Stomach (tissue), 4 donors: ENCODE measurements at regions not wholly inside any gene's neighbourhood (a gene's known extent, or its start where the extent isn't known, plus 50 kb on each side); places are given as distances from the start of the nearest gene placed in this dataset.

Experiments
- CTCF ChIP-seq, 7 experiments: fragments of 450-650 bp in 4 of 7; fragments of 200-600 bp in 3 of 7; sonication (generic) in 3 of 7; IDR thresholded peaks; one replicate each; pipeline ENCODE4 v1.5.1; 2016 to 2019; ENCODE audit warnings: antibody characterized with exemption in 7 of 7, control low read depth in 2 of 7, mild to moderate bottlenecking in 1 of 7
- EP300 ChIP-seq: sonication (generic); formaldehyde crosslinking; IDR thresholded peaks from one replicate; pipeline ENCODE4 v1.6.1; 2017; ENCODE audit warnings: antibody characterized with exemption
- POLR2A ChIP-seq, 4 donors: fragments of 450-650 bp; IDR thresholded peaks; one replicate each; pipeline ENCODE4 v1.6.1; 2016; ENCODE audit warnings: antibody characterized with exemption in 4 of 4, control low read depth in 2 of 4, mild to moderate bottlenecking in 1 of 4, moderate library complexity in 1 of 4
- POLR2AphosphoS5 ChIP-seq, 3 donors: sonication (generic); formaldehyde crosslinking; IDR thresholded peaks; one replicate each; pipeline ENCODE4 v1.6.1; 2016; ENCODE audit warnings: antibody characterized with exemption in 3 of 3

GRCh38 chr6:47165918-47166317 is 123.8 kb upstream of the ADGRF1 start:
- TF ChIP-seq CTCF (IDR thresholded peaks at IDR 0.05) (no peak), POLR2A (IDR thresholded peaks at IDR 0.05) (no peak), EP300 (no peak), POLR2AphosphoS5 (IDR thresholded peaks at IDR 0.05) (no peak)
